Panc1 (cell line): ENCODE measurements at regions not wholly inside any gene's neighbourhood (a gene's known extent, or its start where the extent isn't known, plus 50 kb on each side); places are given as distances from the start of the nearest gene placed in this dataset.

Experiments
- ATAC-seq: fragments of 200-7000 bp; cut with Tn5 transposase; 2 replicates; pipeline ENCODE4 v1.9.1; 2020; ENCODE audit warnings: mild to moderate bottlenecking, moderate library complexity
- BruUV-seq: library from RNA; stranded (reverse); fragments of 400-500 nt; replicated peaks from 2 replicates; lab custom pipeline; 2021; lab: Mats Ljungman, UMichigan
- CTCF ChIA-PET: fragments of 300-600 bp; sonication (Branson Sonifier 250); formaldehyde crosslinking; loops from one replicate; lab custom pipeline; 2022; ENCODE audit warnings: antibody characterized with exemption; lab: Charles Lee
- POLR2A ChIA-PET: fragments of 300-600 bp; sonication (Branson Sonifier 250); formaldehyde crosslinking; loops from one replicate; lab custom pipeline; 2022; ENCODE audit warnings: antibody characterized with exemption; lab: Charles Lee
- DNase-seq: peaks from one replicate; pipeline ENCODE4 v3.0.0-alpha.2; 2010; ENCODE audit warnings: low read depth, low spot score
- H3K27ac ChIP-seq: 2 replicates; pipeline ENCODE4 v1.5.1; 2011; ENCODE audit warnings: mild to moderate bottlenecking, low read length, inconsistent platforms
- H3K27me3 ChIP-seq: fragments of 200-500 bp; sonication (Bioruptor generic); 2 replicates; pipeline ENCODE4 v1.6.0; 2014; ENCODE audit warnings: low read length, inconsistent platforms; ENCODE audit not compliant: control insufficient read depth, insufficient read depth
- H3K36me3 ChIP-seq: fragments of 200-500 bp; sonication (Bioruptor generic); 2 replicates; pipeline ENCODE4 v1.5.1; 2014; ENCODE audit warnings: inconsistent platforms, mild to moderate bottlenecking, low read length, moderate library complexity; ENCODE audit not compliant: control insufficient read depth, insufficient read depth
- H3K4me1 ChIP-seq: 2 replicates; pipeline ENCODE4 v1.5.1; 2011; ENCODE audit warnings: inconsistent platforms, mild to moderate bottlenecking, low read length, moderate library complexity; ENCODE audit not compliant: control insufficient read depth, insufficient read depth
- H3K4me3 ChIP-seq, 2 experiments: 2 replicates each; pipeline ENCODE4 v1.5.1; 2011 to 2012; ENCODE audit warnings: low read depth in 2 of 2, low read length in 2 of 2, mild to moderate bottlenecking in 2 of 2, inconsistent platforms in 1 of 2, moderate library complexity in 1 of 2
- H3K9me3 ChIP-seq: fragments of 200-500 bp; sonication (Bioruptor generic); 2 replicates; pipeline ENCODE4 v1.5.1; 2014; ENCODE audit warnings: low read depth, mild to moderate bottlenecking, inconsistent platforms, low read length, moderate library complexity; ENCODE audit not compliant: control insufficient read depth, insufficient read depth
- CTCF ChIP-seq: fragments of 450-650 bp; IDR thresholded peaks from 2 replicates; pipeline ENCODE4 v1.5.1; 2017; ENCODE audit warnings: mild to moderate bottlenecking
- POLR2AphosphoS5 ChIP-seq: IDR thresholded peaks from 2 replicates; pipeline ENCODE4 v1.6.1; 2012; ENCODE audit warnings: mild to moderate bottlenecking, low read depth, low read length, moderate library complexity
- REST ChIP-seq, 2 experiments: IDR thresholded peaks; 2 replicates each; pipeline ENCODE4 v1.6.1; 2011 to 2012; ENCODE audit warnings: low read depth in 2 of 2, control low read depth in 1 of 2, low read length in 1 of 2, mild to moderate bottlenecking in 1 of 2, moderate library complexity in 1 of 2; ENCODE audit not compliant: insufficient read depth in 1 of 2
- SIN3A ChIP-seq: IDR thresholded peaks from 2 replicates; pipeline ENCODE4 v1.6.1; 2012; ENCODE audit warnings: low read depth, mild to moderate bottlenecking, low read length, moderate library complexity, borderline replicate concordance; ENCODE audit not compliant: insufficient read depth
- TCF7L2 ChIP-seq: IDR thresholded peaks from 2 replicates; pipeline ENCODE4 v1.6.1; 2011; ENCODE audit warnings: mild to moderate bottlenecking, low read depth, low read length, inconsistent platforms
- in situ Hi-C: cut with HindIII; loops from 2 replicates; pipeline ENCODE4 v1.10.0; 2016; ENCODE audit warnings: low sequenced_read_pairs, low pct_unique_long_range_greater_than_20kb
- intact Hi-C: fragments of 100-400 bp; cut with micrococcal nuclease; formaldehyde crosslinking; loops from one replicate; pipeline ENCODE4 v1.10.0; 2022; ENCODE audit not compliant: unreplicated experiment

GRCh38 chr10:78458983-78459638 lies 425.4 kb downstream of the RPS24 start:
- ATAC-seq = peak; percentile 90
- POLR2A ChIA-PET = no interaction called here
- intact Hi-C loops = no loop called here

GRCh38 chr10:78459639-78460037 lies 426.0 kb downstream of the RPS24 start:
- DNase-seq (no peak), ATAC-seq (no peak; the same call in 1 of the 2 replicates)
- H3K27me3 ChIP-seq = no peaks in the 10 kb centered on the region
- in situ Hi-C loops (no loop called here), intact Hi-C loops (no loop called here)
- POLR2A ChIA-PET = no interaction called here
- H3K27ac ChIP-seq = peak overlapping the region; percentile 75
- BruUV-seq = no TSS peak
- no peak overlapping the region for H3K4me3 ChIP-seq
- peaks cover 42% of the 10 kb centered on the region for H3K4me1 ChIP-seq
- TF ChIP-seq POLR2AphosphoS5 (no peak), SIN3A (no peak), TCF7L2 (no peak), REST (IDR thresholded peaks at IDR 0.05; ENCODE audit: insufficient read depth in 1 of 2, low read depth in 2 of 2, low read length in 1 of 2) (no peak), CTCF (no peak)
- H3K9me3 ChIP-seq = no peaks in the 10 kb centered on the region
- no peaks in the 10 kb centered on the region for H3K36me3 ChIP-seq
- CTCF ChIA-PET = no interaction called here

More at GRCh38 chr10:78458983-78459638, 425.4 kb downstream of the RPS24 start:
- Histone ChIP-seq H3K4me3 (no peak overlapping the region), H3K27ac (peak overlapping the region; percentile 81), H3K36me3 (no peaks in the 10 kb centered on the region), H3K9me3 (no peaks in the 10 kb centered on the region), H3K27me3 (no peaks in the 10 kb centered on the region), H3K4me1 (peaks cover 42% of the 10 kb centered on the region)
- in situ Hi-C loops = no loop called here
- peak; percentile 85 for DNase-seq
- BruUV-seq = no TSS peak
- CTCF ChIA-PET = no interaction called here
- no peak for TF ChIP-seq REST (IDR thresholded peaks at IDR 0.05; ENCODE audit: insufficient read depth in 1 of 2, low read depth in 2 of 2, low read length in 1 of 2)
- no peak for TF ChIP-seq CTCF
- TF ChIP-seq POLR2AphosphoS5 = peak; percentile 81
- TF ChIP-seq TCF7L2 = peak; percentile 60; the same call in 1 of the 2 replicates
- TF ChIP-seq SIN3A = no peak
